ENCODE measurements at regions not wholly inside any gene's neighbourhood (a gene's known extent, or its start where the extent isn't known, plus 50 kb on each side); places are given as distances from the start of the nearest gene placed in this dataset.

GRCh38 chr10:83685458-83685857 is 453.9 kb upstream of the GHITM start:
- no peak for DNase-seq (ENCODE audit: low read depth)
- H3K4me3 ChIP-seq (ENCODE audit: low read depth, low read length): no peak overlapping the region
- no peak for TF ChIP-seq CTCF (conservative IDR thresholded peaks at IDR 0.05; ENCODE audit: low read depth, low read length)

DNA sequence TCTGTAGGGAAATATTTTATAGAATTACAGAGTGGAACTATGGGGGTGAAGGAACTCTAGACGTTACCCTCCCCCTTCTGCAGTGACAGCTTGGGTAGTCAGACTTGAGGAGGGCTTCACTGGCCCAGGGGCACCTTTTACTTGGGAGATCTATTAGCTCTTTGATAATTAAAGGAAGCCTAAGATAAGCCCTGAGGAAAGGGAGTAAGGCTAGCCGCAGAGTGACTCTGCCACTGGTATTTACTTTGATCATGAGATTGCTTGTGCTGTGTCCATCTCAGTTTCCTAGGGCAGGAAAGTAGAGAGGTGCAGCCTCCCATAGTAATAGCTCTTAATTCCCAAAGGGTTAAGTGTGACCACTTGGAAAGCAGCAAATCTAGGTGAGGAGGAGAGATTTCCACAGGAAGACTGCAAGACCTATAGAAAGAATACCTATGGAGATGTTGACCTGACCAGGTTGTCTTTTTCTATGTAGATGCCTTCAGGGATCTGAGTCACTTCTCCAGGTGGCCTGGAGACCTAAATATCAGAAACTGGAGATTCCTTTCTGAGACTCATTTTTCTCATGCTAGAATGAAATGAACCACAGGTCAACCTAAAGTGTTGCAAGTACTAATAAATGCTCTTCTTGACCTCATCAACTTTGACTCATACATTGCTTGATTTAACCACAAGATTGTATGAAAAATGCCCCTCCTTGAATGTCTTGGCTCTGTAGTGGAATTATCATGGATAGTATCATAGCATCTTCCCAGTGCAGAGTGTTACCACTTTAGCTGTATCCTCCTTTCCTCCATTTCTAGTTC is 447.3 kb upstream of the GHITM start:
- H3K4me3 ChIP-seq (ENCODE audit: low read depth, low read length): no peak overlapping the region
- DNase-seq (ENCODE audit: low read depth): no peak
- TF ChIP-seq CTCF (conservative IDR thresholded peaks at IDR 0.05; ENCODE audit: low read depth, low read length): no peak

GRCh38 chr10:83698899-83699298 is 440.4 kb upstream of the GHITM start:
- no peak for TF ChIP-seq CTCF (conservative IDR thresholded peaks at IDR 0.05; ENCODE audit: low read depth, low read length)
- no peak for DNase-seq (ENCODE audit: low read depth)
- no peak overlapping the region for H3K4me3 ChIP-seq (ENCODE audit: low read depth, low read length)

DNA sequence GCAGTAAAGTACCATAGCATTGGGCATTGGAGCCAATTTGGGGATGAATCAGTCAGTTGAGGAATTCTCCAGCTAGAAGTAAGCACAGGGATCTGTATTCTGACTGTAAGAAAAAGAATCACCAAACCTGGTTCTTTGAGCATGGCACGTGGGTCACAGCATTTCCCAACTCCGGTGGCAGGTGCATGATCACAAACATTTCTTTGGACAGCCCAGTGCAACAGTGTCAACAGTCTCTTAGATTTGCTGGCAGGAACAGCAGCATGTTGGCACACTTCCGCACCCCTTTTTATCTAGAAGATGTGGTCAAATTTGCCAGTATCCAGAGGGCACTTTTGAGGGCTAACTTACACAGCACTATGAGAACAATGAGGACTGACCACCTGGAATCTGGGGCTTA is 437.5 kb upstream of the GHITM start:
- no peak overlapping the region for H3K4me3 ChIP-seq (ENCODE audit: low read depth, low read length)
- no peak for TF ChIP-seq CTCF (conservative IDR thresholded peaks at IDR 0.05; ENCODE audit: low read depth, low read length)
- no peak for DNase-seq (ENCODE audit: low read depth)

- TF ChIP-seq CTCF (conservative IDR thresholded peaks at IDR 0.05; ENCODE audit: low read depth, low read length): no peak
- H3K4me3 ChIP-seq (ENCODE audit: low read depth, low read length): no peak overlapping the region
- no peak for DNase-seq (ENCODE audit: low read depth)
Measured at GRCh38 chr10:83702731-83703130, 436.6 kb upstream of the GHITM start.

DNA sequence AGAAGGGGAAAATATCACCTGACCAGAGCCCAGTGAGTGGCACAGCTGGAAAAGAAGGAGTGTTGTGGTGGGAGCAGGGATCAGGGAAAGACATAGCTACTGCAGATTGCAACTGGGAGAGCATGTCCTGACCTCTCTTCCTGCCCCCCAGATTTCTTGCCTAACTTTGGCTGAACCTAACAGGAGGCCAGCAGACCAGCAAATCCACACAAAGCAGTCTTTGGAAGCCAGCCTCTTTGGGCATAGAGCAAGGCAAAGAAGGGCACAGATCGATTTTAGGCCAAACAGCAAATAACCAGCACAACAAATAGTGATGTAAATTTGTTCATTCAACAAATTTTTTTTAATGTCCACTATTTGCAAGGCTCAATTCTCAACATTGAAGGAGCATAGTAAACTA is 433.2 kb upstream of the GHITM start:
- DNase-seq (ENCODE audit: low read depth): no peak
- no peak for TF ChIP-seq CTCF (conservative IDR thresholded peaks at IDR 0.05; ENCODE audit: low read depth, low read length)
- no peak overlapping the region for H3K4me3 ChIP-seq (ENCODE audit: low read depth, low read length)

GRCh38 chr10:83706952-83707582 is 432.2 kb upstream of the GHITM start:
- no peak overlapping the region for H3K4me3 ChIP-seq (ENCODE audit: low read depth, low read length)
- no peak for TF ChIP-seq CTCF (conservative IDR thresholded peaks at IDR 0.05; ENCODE audit: low read depth, low read length)
- no peak for DNase-seq (ENCODE audit: low read depth)
